Stimulated activated naive CD8-positive, alpha-beta T cell treated with anti-CD3 and anti-CD28 coated beads, Interleukin-15, amount 100 ng/mL, for 72 hours (primary cell): ENCODE measurements at regions not wholly inside any gene's neighbourhood (a gene's known extent, or its start where the extent isn't known, plus 50 kb on each side); places are given as distances from the start of the nearest gene placed in this dataset.
"Not testable (repeated sequence)": the region's sequence is repeated elsewhere in the genome, so short reads cannot be mapped to it uniquely, and the experiment has no call there.

ENCODE experiments used
- ATAC-seq: fragments of 150-1000 bp; cut with Tn5 transposase; 2 replicates; pipeline ENCODE4 v1.10.0; 2021; ENCODE audit warnings: mild to moderate bottlenecking, moderate library complexity
- DNase-seq, 2 donors: peaks; one replicate each; pipeline ENCODE4 v3.0.0; 2021 to 2022
- H3K27ac Mint-ChIP-seq, 2 donors: one replicate each; pipeline ENCODE4 v1.8.0; 2022; ENCODE audit warnings: mild to moderate bottlenecking in 2 of 2, mixed read lengths in 2 of 2, moderate library complexity in 2 of 2
- H3K27me3 Mint-ChIP-seq: one replicate; pipeline ENCODE4 v1.8.0; 2022; ENCODE audit warnings: mixed read lengths
- H3K4me1 Mint-ChIP-seq: one replicate; pipeline ENCODE4 v1.8.0; 2022; ENCODE audit warnings: mild to moderate bottlenecking, mixed read lengths
- H3K4me3 Mint-ChIP-seq, 2 donors: one replicate each; pipeline ENCODE4 v1.8.0; 2022; ENCODE audit warnings: mild to moderate bottlenecking in 2 of 2, mixed read lengths in 2 of 2, moderate library complexity in 1 of 2
- H3K9me3 Mint-ChIP-seq, 2 donors: one replicate each; pipeline ENCODE4 v1.8.0; 2022; ENCODE audit warnings: mixed read lengths in 2 of 2

GRCh38 chr9:32875748-32876147 lies 92.4 kb downstream of the TMEM215 start:
- no peaks in the 10 kb centered on the region for H3K27me3 Mint-ChIP-seq
- H3K9me3 Mint-ChIP-seq, result no peaks in the 10 kb centered on the region
- no peak overlapping the region for H3K4me3 Mint-ChIP-seq
- DNase-seq, result no peak
- ATAC-seq, result no peak
- no peaks in the 10 kb centered on the region for H3K4me1 Mint-ChIP-seq
- H3K27ac Mint-ChIP-seq, result no peak overlapping the region

DNA sequence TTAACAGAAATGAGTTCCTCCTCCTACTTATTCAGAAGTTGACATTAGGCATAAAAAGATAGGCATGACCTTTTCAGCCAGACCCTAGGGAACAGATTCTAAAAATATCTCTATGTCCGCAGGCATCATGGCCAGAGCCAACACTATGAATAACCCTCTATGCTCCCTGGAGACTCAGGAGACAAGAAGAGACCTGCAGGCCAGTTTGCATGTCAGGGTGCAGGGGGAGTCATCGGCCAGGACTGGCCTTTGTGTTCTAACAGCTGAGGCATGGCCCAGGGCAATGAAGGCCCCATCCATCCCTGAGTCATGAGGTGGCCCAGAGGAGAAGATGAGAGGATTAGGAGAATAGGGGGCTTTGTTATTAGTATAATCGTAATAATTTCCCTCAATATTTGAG lies 93.8 kb downstream of the TMEM215 start:
- Mint-ChIP-seq H3K27me3 (no peaks in the 10 kb centered on the region), H3K9me3 (no peaks in the 10 kb centered on the region), H3K27ac (no peak overlapping the region), H3K4me3 (no peak overlapping the region), H3K4me1 (no peaks in the 10 kb centered on the region)
- DNase-seq (no peak), ATAC-seq (no peak)

- Mint-ChIP-seq H3K4me1 (no peaks in the 10 kb centered on the region), H3K27me3 (no peaks in the 10 kb centered on the region), H3K27ac (no peak overlapping the region), H3K4me3 (no peak overlapping the region), H3K9me3 (no peaks in the 10 kb centered on the region)
- ATAC-seq (no peak), DNase-seq (no peak)
Observed at GRCh38 chr9:32877639-32878217, 94.4 kb downstream of the TMEM215 start.

GRCh38 chr9:32879335-32879734 lies 96.0 kb downstream of the TMEM215 start:
- no peak for DNase-seq
- no peaks in the 10 kb centered on the region for H3K4me1 Mint-ChIP-seq
- H3K4me3 Mint-ChIP-seq, result no peak overlapping the region
- no peaks in the 10 kb centered on the region for H3K9me3 Mint-ChIP-seq
- no peak for ATAC-seq
- H3K27ac Mint-ChIP-seq, result no peak overlapping the region
- no peaks in the 10 kb centered on the region for H3K27me3 Mint-ChIP-seq

- Mint-ChIP-seq H3K9me3 (no peaks in the 10 kb centered on the region), H3K4me3 (no peak overlapping the region), H3K27me3 (no peaks in the 10 kb centered on the region), H3K27ac (no peak overlapping the region), H3K4me1 (no peaks in the 10 kb centered on the region)
- no peak for DNase-seq
- no peak for ATAC-seq
Observed at GRCh38 chr9:32881948-32882347, 98.6 kb downstream of the TMEM215 start.

- no peak for ATAC-seq
- DNase-seq, result no peak
- no peak overlapping the region for H3K27ac Mint-ChIP-seq
Observed at GRCh38 chr9:32882705-32883104, 99.4 kb downstream of the TMEM215 start.

GRCh38 chr9:32884482-32884881 lies 101.1 kb downstream of the TMEM215 start:
- Mint-ChIP-seq H3K9me3 (no peaks in the 10 kb centered on the region), H3K27me3 (no peaks in the 10 kb centered on the region), H3K4me3 (no peak overlapping the region), H3K4me1 (no peaks in the 10 kb centered on the region), H3K27ac (no peak overlapping the region)
- DNase-seq (no peak), ATAC-seq (no peak)

More at GRCh38 chr9:32882705-32883104, 99.4 kb downstream of the TMEM215 start:
- Mint-ChIP-seq H3K9me3 (no peaks in the 10 kb centered on the region), H3K4me1 (no peaks in the 10 kb centered on the region), H3K27me3 (no peaks in the 10 kb centered on the region), H3K4me3 (no peak overlapping the region)

GRCh38 chr9:32886021-32886420 lies 102.7 kb downstream of the TMEM215 start:
- no peaks in the 10 kb centered on the region for H3K9me3 Mint-ChIP-seq
- no peaks in the 10 kb centered on the region for H3K27me3 Mint-ChIP-seq
- DNase-seq, result no peak
- no peak for ATAC-seq
- H3K4me1 Mint-ChIP-seq, result no peaks in the 10 kb centered on the region
- H3K4me3 Mint-ChIP-seq, result no peak overlapping the region
- no peak overlapping the region for H3K27ac Mint-ChIP-seq

DNA sequence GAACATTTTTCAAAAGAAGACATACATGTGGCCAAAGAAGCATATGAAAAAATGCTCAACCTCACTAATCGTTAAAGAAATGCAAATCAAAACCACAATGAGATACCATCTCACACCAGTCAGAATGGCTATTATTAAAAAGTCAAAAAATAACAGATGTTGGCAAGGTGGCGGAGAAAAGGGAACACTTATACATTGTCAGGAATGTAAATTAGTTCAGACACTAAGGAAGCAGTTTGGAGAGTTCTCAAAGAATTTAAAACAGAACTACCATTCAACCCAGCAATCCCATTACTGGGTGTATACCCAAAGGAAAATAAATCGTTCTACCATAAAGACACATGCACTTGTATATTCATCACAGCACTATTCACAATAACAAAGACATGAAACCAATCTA lies 106.9 kb downstream of the APTX start:
- not testable (repeated sequence) for DNase-seq, H3K4me1 Mint-ChIP-seq, H3K4me3 Mint-ChIP-seq, H3K27me3 Mint-ChIP-seq, H3K27ac Mint-ChIP-seq, ATAC-seq, H3K9me3 Mint-ChIP-seq

DNA sequence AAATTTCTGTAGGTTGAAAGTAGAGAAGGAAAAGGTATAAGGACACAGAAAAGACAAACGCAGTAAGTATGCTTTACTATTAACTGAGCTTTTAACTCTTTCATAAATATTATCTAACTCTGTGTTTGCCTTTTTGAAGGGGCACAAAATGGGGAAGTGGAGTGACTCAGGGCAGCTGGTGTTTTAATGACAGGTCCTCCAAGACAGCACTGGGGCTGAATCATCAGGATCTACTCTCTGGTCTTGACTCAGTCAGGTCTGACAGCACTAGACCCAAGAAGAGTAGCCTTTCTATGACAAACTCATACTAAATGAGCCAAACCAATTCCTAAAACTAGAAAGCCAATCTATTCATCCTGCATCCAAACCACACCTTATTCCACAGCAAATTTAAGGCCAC lies 102.2 kb downstream of the APTX start:
- H3K4me1 Mint-ChIP-seq, result no peaks in the 10 kb centered on the region
- H3K27me3 Mint-ChIP-seq, result peaks cover 22% of the 10 kb centered on the region
- no peak overlapping the region for H3K4me3 Mint-ChIP-seq
- ATAC-seq (no peak), DNase-seq (no peak)
- H3K9me3 Mint-ChIP-seq, result peaks cover 0 to 5% of the 10 kb centered on the region in 2 donors
- no peak overlapping the region for H3K27ac Mint-ChIP-seq

GRCh38 chr9:32899761-32900160 lies 101.7 kb downstream of the APTX start:
- H3K4me1 Mint-ChIP-seq, result no peaks in the 10 kb centered on the region
- H3K27ac Mint-ChIP-seq, result no peak overlapping the region
- DNase-seq (no peak), ATAC-seq (no peak)
- H3K27me3 Mint-ChIP-seq, result peaks cover 22% of the 10 kb centered on the region
- H3K9me3 Mint-ChIP-seq, result peaks cover 0 to 5% of the 10 kb centered on the region in 2 donors
- no peak overlapping the region for H3K4me3 Mint-ChIP-seq

GRCh38 chr9:32906213-32906612 lies 95.2 kb downstream of the APTX start:
- ATAC-seq (no peak), DNase-seq (no peak)
- no peaks in the 10 kb centered on the region for H3K9me3 Mint-ChIP-seq
- H3K27me3 Mint-ChIP-seq, result peaks cover 21% of the 10 kb centered on the region
- no peaks in the 10 kb centered on the region for H3K4me1 Mint-ChIP-seq
- no peak overlapping the region for H3K4me3 Mint-ChIP-seq
- no peak overlapping the region for H3K27ac Mint-ChIP-seq

DNA sequence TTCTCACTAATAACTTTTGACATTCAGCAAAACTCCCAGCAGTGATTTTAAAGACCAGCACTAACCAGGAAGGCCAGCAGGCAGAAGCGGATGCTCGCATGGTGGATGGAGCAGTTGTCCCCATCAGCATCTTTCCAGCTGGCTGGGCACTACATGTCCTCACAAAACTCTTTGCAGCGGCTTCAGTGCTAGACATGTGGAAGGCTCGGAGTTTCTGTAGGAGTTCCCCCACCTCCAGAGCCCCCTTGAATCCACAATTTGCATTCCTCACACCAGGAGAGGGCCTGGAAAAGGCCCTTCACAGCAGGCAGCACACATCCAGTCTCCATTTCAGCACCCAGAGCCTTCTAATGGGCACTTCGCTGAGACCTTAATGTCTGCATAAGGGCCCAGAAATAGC lies 85.6 kb downstream of the APTX start:
- Mint-ChIP-seq H3K9me3 (no peaks in the 10 kb centered on the region), H3K4me3 (no peak overlapping the region), H3K4me1 (no peaks in the 10 kb centered on the region), H3K27ac (no peak overlapping the region), H3K27me3 (no peaks in the 10 kb centered on the region)
- ATAC-seq (no peak), DNase-seq (no peak)

- Mint-ChIP-seq H3K4me1 (no peaks in the 10 kb centered on the region), H3K9me3 (no peaks in the 10 kb centered on the region), H3K27me3 (no peaks in the 10 kb centered on the region), H3K4me3 (no peak overlapping the region), H3K27ac (no peak overlapping the region)
- ATAC-seq (no peak), DNase-seq (no peak)
Observed at GRCh38 chr9:32918628-32919027, 82.8 kb downstream of the APTX start.
